Ovary (tissue), 3 donors: ENCODE measurements at regions not wholly inside any gene's neighbourhood (a gene's known extent, or its start where the extent isn't known, plus 50 kb on each side); places are given as distances from the start of the nearest gene placed in this dataset.

Source experiments
- CTCF ChIP-seq, 3 donors: fragments of 450-650 bp in 2 of 3; fragments of 200-600 bp in 1 of 3; IDR thresholded peaks; one replicate each; pipeline versions ENCODE4 v1.5.1 to v1.8.0; 2016 to 2022; ENCODE audit warnings: antibody characterized with exemption in 3 of 3, mild to moderate bottlenecking in 1 of 3
- EP300 ChIP-seq: sonication (generic); formaldehyde crosslinking; IDR thresholded peaks from one replicate; pipeline ENCODE4 v1.6.1; 2017; ENCODE audit warnings: antibody characterized with exemption
- POLR2A ChIP-seq: fragments of 450-650 bp; IDR thresholded peaks from one replicate; pipeline ENCODE4 v1.6.1; 2017; ENCODE audit warnings: antibody characterized with exemption, mild to moderate bottlenecking, moderate library complexity
- donor health status: DM: no; HTN: no; CAD: no.

DNA sequence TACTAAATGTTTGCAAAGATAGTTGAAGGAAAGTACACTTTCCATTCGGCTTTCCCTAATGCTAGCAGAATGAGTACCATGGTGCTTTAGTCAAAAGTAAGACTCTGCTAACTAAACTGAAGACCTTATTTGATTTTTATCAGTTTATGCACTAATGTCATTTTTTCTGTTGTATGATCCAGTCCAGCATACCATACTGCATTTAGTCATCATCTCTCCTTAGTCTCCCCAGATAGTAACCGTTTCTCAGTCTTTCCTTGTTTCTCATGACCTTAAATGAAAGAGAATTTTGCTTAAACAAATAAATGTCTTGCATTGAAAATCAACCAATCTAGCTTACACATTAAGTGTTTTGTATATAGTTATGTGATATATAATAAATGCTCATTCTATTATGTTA is 529.5 kb upstream of the SEMA3D start:
- TF ChIP-seq POLR2A (no peak), EP300 (no peak), CTCF (IDR thresholded peaks at IDR 0.05) (no peak)
